ENCODE measurements at regions not wholly inside any gene's neighbourhood (a gene's known extent, or its start where the extent isn't known, plus 50 kb on each side); places are given as distances from the start of the nearest gene placed in this dataset.
"Not testable (repeated sequence)": the region's sequence is repeated elsewhere in the genome, so short reads cannot be mapped to it uniquely, and the experiment has no call there.

- DNase-seq (ENCODE audit: low spot score) = not testable (repeated sequence)
These were observed 914.9 kb upstream of the SOX9 start for GRCh38 chr17:71205951-71206350.

DNA sequence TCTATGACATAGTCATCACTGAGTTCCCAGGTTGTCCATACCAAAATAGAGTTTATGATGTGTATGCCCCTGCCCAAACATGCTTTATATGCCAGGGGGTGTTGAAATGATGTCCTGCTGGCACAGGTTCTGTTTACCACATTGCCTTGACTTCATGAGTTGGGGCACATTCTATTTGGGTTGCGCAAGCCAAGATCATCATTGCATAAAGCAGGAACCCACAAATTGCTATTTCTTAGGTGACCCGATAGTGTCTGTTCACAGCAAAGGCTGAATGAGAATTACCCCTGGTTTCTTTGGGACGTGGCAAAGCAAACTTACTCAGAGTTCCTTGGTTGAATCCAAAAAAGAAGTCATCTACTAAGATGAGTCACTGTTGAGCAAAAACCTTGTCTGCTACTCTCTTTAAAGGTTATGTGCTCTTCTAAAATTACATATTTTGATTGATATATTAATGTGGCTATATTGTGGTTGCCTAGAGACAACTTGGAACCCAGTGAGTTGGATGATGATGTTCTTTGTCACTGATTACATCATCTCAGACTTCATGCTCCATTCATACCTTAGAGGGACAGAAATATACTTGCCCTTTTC is 912.6 kb upstream of the SOX9 start:
- no peak for DNase-seq (ENCODE audit: low spot score)

DNA sequence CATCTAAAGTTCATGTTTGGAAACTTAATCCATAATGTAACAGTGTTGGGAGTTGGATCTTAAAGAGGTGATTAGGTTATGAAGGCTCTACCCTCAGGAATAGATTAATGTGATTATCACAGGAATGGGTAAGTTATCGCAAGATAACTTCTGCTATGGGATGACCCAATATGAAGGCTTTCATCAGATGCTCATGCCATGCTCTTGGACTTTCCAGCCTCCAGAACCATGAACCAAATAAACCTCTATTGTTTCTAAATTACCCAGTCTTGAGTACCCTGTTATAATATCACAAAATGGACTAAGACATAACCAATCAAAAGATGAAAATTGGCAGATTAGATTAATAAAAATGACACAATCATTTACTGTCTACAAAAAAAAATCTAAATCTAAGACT is 906.9 kb upstream of the SOX9 start:
- DNase-seq (ENCODE audit: low spot score) = no peak

GRCh38 chr17:71217769-71218168 is 903.1 kb upstream of the SOX9 start:
- DNase-seq (ENCODE audit: low spot score) = no peak

GRCh38 chr17:71224824-71225575 is 895.8 kb upstream of the SOX9 start:
- no peak for DNase-seq (ENCODE audit: low spot score)

DNA sequence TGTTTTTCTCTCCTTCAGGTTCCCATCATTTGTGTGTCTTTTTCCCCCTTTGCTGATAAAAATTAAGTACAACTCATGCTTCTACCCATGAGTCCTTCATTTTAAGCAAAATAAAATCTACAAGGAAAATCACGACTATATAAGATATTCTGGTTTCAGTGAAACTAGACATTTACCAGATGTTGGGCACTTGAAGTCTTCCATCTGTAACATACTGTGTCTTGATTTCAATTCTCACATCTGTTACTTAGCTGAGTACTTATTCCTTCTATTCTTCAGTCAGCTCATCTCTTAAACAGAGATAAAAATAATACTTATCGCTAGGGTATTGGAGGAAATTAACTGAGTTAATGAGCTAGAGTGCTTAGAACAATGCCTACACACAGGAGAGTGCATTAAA is 893.0 kb upstream of the SOX9 start:
- DNase-seq (ENCODE audit: low spot score) = no peak

DNA sequence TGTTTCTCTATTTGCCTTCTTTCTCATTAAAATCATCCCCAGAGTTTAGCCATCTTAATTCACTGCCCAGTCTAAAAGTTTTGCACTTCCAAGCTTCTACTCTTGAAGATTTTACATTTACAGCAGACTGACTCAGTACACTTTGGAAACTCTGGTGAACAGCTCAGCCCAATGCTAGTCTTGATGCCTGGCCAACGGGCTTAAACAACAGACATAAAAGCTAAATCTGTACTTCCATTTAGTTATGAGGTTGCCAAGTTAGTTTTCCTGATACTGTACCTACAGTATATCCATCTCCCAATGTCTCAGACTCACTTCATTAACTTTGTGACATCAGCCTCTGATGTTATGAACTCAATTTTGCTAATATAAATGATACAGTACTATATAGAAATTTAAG is 891.8 kb upstream of the SOX9 start:
- no peak for DNase-seq (ENCODE audit: low spot score)

GRCh38 chr17:71232801-71233559 is 887.8 kb upstream of the SOX9 start:
- no peak for DNase-seq (ENCODE audit: low spot score)

GRCh38 chr17:71234349-71234748 is 886.5 kb upstream of the SOX9 start:
- DNase-seq (ENCODE audit: low spot score) = no peak

DNA sequence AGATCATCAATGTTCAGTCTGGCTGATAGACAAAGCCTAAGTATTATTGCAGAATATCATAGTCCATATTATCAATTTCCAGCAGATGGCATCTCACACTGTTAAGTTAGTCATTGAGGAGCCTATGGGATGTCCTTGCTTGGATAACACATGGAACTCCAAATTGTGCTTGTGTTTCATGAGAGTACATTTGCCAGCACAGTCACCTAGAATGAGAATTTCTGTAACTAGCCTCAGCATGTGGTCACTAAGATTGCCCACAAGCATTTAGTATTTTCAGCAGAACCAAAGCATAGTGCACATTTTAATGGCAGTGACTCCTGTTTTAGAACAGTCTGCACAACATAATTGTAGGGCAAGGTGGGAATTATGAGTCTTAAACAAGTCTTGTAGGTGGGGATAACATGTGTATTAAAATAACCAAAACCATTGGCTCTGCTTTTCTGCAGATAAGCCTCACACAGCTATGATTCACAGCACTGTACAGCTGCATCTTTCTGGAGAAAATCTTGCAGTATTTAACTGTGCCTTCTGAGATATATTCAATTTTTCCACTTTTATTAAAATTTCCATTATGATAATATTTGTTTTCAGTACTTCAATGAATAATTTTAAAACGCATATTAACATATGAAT is 882.8 kb upstream of the SOX9 start:
- peak; percentile 8 for DNase-seq (ENCODE audit: low spot score)

- no peak for DNase-seq (ENCODE audit: low spot score)
These were observed 873.3 kb upstream of the SOX9 start for GRCh38 chr17:71247441-71248015.

GRCh38 chr17:71251276-71251675 is 869.5 kb upstream of the SOX9 start:
- no peak for DNase-seq (ENCODE audit: low spot score)

- no peak for DNase-seq (ENCODE audit: low spot score)
These were observed 868.9 kb upstream of the SOX9 start for GRCh38 chr17:71251951-71252350.

DNA sequence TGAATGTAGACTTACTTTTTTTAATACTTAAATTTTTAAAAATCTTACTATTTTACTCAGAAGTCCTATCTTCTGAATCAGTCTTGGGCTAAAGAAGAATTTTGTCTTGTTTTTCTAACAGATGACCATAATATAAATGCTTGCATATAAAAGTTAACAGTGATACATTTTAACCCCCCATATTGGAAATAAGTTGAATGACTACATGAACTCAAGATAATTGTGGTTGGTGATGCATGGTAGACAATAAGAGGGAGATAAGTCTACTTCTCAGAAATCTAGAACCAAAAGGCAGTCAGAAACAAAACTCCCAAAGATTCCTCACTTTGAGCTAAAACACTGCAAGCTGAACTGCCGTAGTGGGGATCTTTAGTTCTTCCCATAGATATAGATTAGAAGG is 868.4 kb upstream of the SOX9 start:
- no peak for DNase-seq (ENCODE audit: low spot score)

DNA sequence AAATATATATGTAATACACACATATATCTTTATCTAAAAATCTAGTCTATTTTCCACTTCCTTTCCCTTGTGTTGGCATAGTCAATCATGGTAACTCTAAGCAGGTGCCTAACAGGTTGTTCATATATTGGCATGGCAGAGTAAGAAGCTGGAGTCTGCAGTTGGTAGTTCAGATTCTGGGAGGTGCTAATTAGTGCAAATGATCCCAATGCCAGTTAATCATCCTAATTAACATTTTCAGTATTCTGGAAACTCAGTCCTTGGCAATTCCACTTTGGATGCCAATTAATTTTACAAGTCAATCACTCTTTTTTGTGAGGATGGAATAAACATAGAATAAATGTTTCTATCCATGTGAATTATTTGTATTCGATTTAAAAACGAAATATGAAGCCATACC is 863.7 kb upstream of the SOX9 start:
- DNase-seq (ENCODE audit: low spot score) = no peak

DNA sequence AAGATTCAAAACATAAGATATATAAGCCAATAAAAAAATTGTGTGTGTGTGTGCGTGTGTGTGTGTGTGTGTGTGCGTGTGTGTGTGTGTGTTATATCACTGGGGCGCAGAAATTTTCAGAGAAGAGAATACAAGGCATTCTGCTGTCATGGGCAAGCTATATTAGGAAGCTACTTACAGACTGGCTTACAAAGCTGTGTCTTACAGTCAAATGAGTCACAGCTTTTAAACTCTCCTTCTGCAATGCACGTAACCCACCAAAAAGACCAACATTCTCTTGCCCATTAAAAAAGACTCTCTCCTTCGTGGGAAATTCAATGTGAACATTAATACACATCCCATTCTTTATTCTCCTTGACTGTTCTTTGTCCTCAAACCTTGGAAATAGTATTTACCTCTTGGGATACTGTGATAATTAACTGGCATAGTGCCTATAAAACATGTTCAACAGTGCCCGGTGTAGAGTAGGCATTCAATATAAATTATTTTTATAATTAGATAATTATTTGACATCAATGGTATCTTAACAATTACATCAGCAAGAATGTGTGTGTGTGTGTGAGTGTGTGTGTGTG is 860.4 kb upstream of the SOX9 start:
- DNase-seq (ENCODE audit: low spot score) = no peak

DNA sequence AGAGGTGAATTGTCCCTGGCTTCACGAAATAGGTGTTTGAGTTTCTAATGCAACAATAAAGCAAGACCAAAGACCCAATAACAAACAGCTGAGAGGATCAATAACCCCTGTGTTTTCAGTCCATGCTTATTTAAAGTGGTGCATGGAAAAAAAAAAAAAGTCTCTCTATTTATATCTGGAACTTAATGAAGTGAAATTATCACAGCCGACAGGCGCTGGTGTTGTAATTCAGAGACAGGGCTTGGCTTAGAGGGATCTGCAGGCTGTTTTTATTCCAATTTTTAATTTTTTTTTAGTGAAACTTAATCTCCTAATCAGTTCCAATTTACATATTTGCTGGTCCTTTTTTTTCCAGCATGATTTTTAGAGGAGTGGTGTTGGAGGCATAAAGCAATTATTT is 858.2 kb upstream of the SOX9 start:
- no peak for DNase-seq (ENCODE audit: low spot score)

- DNase-seq (ENCODE audit: low spot score) = no peak
These were observed 853.2 kb upstream of the SOX9 start for GRCh38 chr17:71267668-71268067.

DNA sequence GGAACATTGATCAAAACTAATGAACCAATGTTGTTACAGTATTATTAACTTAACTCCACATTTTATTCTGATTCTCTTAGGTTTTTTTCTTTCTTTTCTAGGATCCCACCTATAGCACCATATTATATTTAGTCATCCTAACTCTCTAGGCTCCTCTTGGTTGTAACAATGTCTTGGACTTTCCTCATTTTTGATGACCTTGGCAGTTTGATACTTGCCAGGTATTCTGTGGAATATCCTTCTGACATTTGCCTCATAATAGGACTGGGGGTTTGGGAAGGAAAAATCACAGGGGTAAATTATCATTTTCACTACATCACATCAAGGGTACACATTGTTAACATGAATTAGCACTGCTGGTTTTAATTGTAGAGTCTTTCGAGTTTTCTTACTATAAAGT is 851.6 kb upstream of the SOX9 start:
- DNase-seq (ENCODE audit: low spot score) = no peak

GRCh38 chr17:71273441-71273840 is 847.4 kb upstream of the SOX9 start:
- DNase-seq (ENCODE audit: low spot score) = no peak

DNA sequence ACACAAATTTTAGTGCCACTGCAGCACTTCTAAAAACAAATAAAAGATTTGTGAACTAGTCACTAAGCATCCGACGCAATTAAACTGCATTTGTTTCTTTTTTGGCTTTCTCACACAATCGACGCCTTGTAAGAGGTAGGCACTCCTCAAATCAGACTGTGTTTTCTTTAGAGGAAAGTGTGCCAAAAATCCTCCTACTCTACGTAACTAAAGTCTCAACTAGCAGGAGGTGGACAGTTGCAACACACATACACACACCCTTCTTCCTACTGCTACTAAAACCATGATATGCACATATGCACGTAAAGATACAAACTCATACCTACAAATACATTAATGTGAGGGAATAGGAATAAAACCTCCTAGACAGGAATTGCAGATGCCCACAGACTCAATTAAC is 844.7 kb upstream of the SOX9 start:
- no peak for DNase-seq (ENCODE audit: low spot score)

- no peak for DNase-seq (ENCODE audit: low spot score)
These were observed 837.3 kb upstream of the SOX9 start for GRCh38 chr17:71283486-71283885.
